ENCODE measurements at regions not wholly inside any gene's neighbourhood (a gene's known extent, or its start where the extent isn't known, plus 50 kb on each side); places are given as distances from the start of the nearest gene placed in this dataset.

DNA sequence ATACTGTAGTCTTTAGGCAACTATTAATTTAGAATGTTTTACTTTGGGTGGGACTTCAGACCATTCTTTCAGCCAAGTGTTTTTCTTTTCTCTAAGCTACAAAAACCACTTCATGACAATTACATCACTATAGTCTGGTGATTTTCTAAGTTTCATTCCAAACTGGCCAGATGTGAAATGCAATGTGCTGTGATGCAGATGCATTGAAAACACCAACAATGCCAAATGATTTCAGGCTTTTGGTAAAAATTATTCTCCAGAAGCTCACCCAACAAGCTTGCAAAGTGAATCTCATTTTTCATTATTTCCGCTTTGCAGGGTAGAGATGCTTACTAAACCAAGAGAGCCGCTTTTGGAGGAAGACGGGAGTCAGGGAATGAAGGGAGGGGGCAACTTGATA, 118.4 kb upstream of the ANK3 start:
- Mint-ChIP-seq H3K36me3 (ENCODE audit: low read depth) (no peaks in the 10 kb centered on the region), H3K27me3 (no peaks in the 10 kb centered on the region), H3K4me1 (peaks cover under 1% of the 10 kb centered on the region), H3K27ac (no peak overlapping the region), H3K9me3 (no peaks in the 10 kb centered on the region), H3K4me3 (no peak overlapping the region)
- POLR2A ChIA-PET = no interaction called here
- no peak for DNase-seq
- CTCF ChIA-PET = no interaction called here

DNA sequence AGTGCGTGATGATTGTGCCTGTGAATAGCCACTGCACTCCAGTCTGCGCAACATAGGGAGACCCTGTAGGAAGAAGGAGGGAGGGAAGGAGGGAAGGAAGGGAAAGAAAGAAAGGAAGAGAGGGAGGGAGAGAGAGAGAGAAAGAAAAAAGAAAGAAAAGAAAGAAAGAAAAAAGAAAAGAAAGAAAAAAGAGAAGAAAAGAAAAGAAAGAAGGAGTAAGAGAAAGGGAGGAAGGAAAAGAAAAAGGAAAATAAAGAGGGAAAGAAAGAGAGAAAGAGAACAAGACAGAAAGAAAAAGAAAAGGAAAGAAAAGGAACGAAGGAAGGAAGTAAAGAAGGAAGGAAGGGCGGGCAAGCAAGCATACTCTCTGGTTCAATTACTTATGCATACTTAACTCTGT, 112.9 kb upstream of the ANK3 start:
- no peaks in the 10 kb centered on the region for H3K27me3 Mint-ChIP-seq
- CTCF ChIA-PET = no interaction called here
- H3K4me3 Mint-ChIP-seq = no peak overlapping the region
- POLR2A ChIA-PET = no interaction called here
- no peaks in the 10 kb centered on the region for H3K9me3 Mint-ChIP-seq
- no peaks in the 10 kb centered on the region for H3K4me1 Mint-ChIP-seq
- no peak overlapping the region for H3K27ac Mint-ChIP-seq
- no peak for DNase-seq
- H3K36me3 Mint-ChIP-seq (ENCODE audit: low read depth) = no peaks in the 10 kb centered on the region

DNA sequence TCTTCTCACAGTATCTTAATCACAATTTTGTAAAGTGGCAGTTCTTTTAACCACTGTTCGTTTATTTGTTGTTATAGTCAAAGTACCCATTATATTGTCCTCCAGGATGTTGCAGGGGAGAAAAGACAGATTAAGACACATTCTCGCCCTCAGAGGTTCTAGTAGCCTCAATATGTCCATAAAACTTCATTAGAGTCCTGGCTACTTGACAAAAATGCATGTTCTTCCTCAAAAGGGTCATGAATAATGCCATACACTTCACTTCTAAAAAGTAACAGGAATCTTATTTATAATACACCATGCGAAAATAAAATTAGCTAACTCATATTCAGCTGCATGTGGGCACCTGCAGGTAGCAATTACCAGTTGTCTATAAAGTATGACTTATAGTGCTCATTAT, 109.3 kb upstream of the ANK3 start:
- H3K27ac Mint-ChIP-seq = no peak overlapping the region
- no peak for DNase-seq
- ChIA-PET POLR2A (no interaction called here), CTCF (no interaction called here)
- H3K36me3 Mint-ChIP-seq (ENCODE audit: low read depth) = no peaks in the 10 kb centered on the region
- H3K4me3 Mint-ChIP-seq = no peak overlapping the region
- no peaks in the 10 kb centered on the region for H3K4me1 Mint-ChIP-seq
- H3K9me3 Mint-ChIP-seq = no peaks in the 10 kb centered on the region
- H3K27me3 Mint-ChIP-seq = no peaks in the 10 kb centered on the region

DNA sequence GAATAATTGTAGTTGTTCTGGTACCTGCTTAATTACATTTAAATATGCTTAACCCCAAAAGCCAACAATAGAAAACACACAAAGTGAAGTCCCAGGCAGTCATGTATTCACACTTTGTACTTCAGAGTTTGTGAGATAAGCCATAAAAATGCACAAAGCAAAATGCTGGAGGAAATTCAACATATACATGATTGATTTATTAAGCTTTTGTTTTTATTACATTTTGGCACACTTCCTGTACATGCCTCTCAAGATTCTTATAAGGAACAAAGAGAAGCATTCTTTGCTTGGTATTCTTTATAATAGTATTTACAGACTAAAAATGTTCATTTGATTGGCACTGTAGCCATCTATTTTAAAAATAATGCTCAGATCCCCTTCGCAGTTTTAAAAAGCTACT, 107.7 kb upstream of the ANK3 start:
- no peak overlapping the region for H3K27ac Mint-ChIP-seq
- no peaks in the 10 kb centered on the region for H3K9me3 Mint-ChIP-seq
- ChIA-PET CTCF (no interaction called here), POLR2A (no interaction called here)
- no peaks in the 10 kb centered on the region for H3K36me3 Mint-ChIP-seq (ENCODE audit: low read depth)
- no peaks in the 10 kb centered on the region for H3K27me3 Mint-ChIP-seq
- H3K4me1 Mint-ChIP-seq = no peaks in the 10 kb centered on the region
- no peak for DNase-seq
- no peak overlapping the region for H3K4me3 Mint-ChIP-seq

DNA sequence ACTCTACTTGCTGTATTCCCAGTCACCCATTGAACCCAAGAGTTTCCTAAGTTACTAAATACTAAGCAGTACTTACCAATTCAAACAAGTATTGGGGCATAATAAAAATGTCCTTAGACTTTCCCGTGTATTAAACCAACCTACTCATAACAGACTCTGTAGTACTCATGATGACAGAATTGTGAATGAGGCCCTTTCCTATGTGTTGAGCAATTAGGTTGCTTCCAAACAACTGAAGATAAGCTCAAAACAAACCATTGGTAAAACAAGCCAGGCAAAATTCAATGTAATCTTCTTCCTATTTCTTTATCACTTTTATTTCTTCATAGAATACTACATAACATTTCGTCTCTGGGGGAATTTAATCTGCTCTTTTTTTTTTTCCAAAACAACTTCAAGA, 106.5 kb upstream of the ANK3 start:
- DNase-seq = no peak
- POLR2A ChIA-PET = no interaction called here
- no peak overlapping the region for H3K4me3 Mint-ChIP-seq

DNA sequence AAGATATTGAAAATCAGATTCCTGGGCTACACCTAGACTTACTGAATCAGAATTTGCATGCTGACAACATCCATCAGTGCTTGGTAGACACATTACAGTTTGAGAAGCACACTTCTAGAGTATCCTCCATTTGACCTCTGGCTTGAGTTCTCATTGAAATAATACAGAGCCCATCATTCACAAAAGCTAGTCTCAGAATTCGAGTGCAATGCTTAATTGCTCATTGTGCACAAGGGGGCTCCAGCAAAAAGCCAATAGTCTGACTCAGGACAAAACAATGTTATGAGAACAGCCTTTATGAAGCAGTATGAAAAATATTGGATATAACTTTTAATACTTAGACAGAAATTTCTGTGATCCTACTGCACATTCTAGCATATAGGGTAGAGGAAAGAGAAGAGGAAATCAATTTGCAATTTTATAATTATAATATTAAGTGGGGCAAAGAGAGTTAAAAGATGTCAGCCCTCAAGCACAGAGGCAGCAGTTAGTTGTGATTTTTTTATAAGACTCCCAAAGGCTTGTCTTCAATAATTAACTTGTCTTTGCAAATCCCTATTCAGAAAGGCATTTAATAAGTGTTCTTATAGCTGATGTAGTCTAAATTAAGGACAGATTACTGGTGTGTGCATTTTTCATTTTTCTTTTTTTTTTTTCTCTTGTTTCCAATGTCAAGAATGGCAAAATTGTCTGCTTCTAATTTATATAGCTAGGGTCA, 105.8 kb upstream of the ANK3 start:
- no peak overlapping the region for H3K27ac Mint-ChIP-seq
- no peaks in the 10 kb centered on the region for H3K27me3 Mint-ChIP-seq
- peaks cover 2% of the 10 kb centered on the region for H3K4me1 Mint-ChIP-seq
- CTCF ChIA-PET = interaction anchor here (1.0 kb wide), 1 partner anchor 15 kb away, joined by 3 read pairs; no protein-coding TSS in a partner anchor
- H3K4me3 Mint-ChIP-seq = no peak overlapping the region
- no peak for DNase-seq
- H3K9me3 Mint-ChIP-seq = no peaks in the 10 kb centered on the region
- POLR2A ChIA-PET = no interaction called here
- H3K36me3 Mint-ChIP-seq (ENCODE audit: low read depth) = no peaks in the 10 kb centered on the region

More for the DNA sequence above, 106.5 kb upstream of the ANK3 start:
- H3K27ac Mint-ChIP-seq = no peak overlapping the region
- H3K27me3 Mint-ChIP-seq = no peaks in the 10 kb centered on the region
- no peaks in the 10 kb centered on the region for H3K4me1 Mint-ChIP-seq
- H3K36me3 Mint-ChIP-seq (ENCODE audit: low read depth) = no peaks in the 10 kb centered on the region
- no peaks in the 10 kb centered on the region for H3K9me3 Mint-ChIP-seq
- CTCF ChIA-PET = interaction anchor here (0.7 to 1.0 kb wide), 3 partner anchors 10 to 119 kb away, joined by 3 to 4 read pairs (median 3); no protein-coding TSS in a partner anchor

DNA sequence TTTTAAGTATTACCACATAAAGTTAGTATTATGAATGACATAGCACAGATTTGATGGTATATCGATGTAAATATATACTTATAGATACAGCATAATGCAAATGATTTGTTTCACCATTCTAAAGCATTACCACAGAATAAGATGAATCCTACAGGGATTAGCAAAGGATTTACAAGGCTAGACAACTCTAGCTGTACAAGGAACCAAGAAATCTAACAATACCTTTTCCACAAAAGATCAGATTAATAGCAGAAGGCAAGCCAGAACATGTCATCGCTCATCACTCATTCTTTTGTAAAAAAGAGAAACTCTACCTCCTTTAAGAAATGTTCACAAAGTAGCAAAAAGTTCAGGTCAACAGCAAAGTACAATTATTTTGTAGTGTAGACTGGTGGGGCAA, 105.1 kb upstream of the ANK3 start:
- POLR2A ChIA-PET = no interaction called here
- CTCF ChIA-PET = no interaction called here

DNA sequence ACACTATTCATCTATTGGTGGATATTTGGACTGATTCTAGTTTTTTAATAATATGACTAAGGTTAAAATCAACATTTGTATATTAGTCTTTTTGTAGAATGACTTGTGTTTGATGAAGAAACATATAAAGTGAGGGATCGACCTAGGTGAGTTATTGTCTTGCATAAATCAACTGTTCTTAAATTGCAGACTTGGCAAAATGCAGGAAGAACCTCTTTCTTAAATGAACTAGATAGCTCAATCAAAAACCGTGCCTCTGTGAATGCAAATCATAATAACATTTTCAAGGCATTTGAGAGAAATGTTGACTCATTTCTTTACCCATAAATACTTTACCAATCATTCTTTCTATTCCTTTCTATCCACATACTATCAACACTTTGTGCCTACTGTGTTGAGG, 101.5 kb upstream of the ANK3 start:
- H3K27me3 Mint-ChIP-seq = no peaks in the 10 kb centered on the region
- no peaks in the 10 kb centered on the region for H3K9me3 Mint-ChIP-seq
- no peak overlapping the region for H3K4me3 Mint-ChIP-seq
- H3K27ac Mint-ChIP-seq = no peak overlapping the region
- peaks cover 9% of the 10 kb centered on the region for H3K4me1 Mint-ChIP-seq
- ChIA-PET CTCF (no interaction called here), POLR2A (no interaction called here)
- no peaks in the 10 kb centered on the region for H3K36me3 Mint-ChIP-seq (ENCODE audit: low read depth)
- no peak for DNase-seq

More for the DNA sequence above, 105.1 kb upstream of the ANK3 start:
- Mint-ChIP-seq H3K36me3 (ENCODE audit: low read depth) (no peaks in the 10 kb centered on the region), H3K27ac (no peak overlapping the region), H3K4me3 (no peak overlapping the region), H3K27me3 (no peaks in the 10 kb centered on the region), H3K4me1 (peaks cover 7% of the 10 kb centered on the region), H3K9me3 (no peaks in the 10 kb centered on the region)
- DNase-seq = no peak

DNA sequence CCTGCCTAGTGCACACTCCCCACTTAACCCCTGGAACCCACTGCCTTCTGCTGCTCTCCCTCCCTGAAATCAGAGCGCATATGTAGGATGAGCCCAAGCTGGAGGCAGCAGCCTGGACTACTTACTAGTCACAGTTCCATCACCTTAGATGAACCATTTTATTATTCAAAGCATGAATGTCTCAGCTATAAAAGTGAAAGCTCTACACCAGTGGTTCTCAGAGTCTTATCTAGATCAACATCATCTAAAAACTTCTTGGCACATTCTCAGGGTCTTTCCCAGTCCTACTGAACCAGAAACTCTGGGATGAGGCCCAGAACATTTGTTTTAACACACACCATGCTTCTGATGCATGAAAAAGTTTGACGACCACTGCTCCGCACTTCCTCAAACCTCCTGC, 100.3 kb upstream of the ANK3 start:
- Mint-ChIP-seq H3K27ac (no peak overlapping the region), H3K9me3 (no peaks in the 10 kb centered on the region), H3K4me1 (peaks cover 9% of the 10 kb centered on the region), H3K27me3 (no peaks in the 10 kb centered on the region), H3K4me3 (no peak overlapping the region), H3K36me3 (ENCODE audit: low read depth) (no peaks in the 10 kb centered on the region)
- ChIA-PET POLR2A (no interaction called here), CTCF (no interaction called here)
- no peak for DNase-seq

DNA sequence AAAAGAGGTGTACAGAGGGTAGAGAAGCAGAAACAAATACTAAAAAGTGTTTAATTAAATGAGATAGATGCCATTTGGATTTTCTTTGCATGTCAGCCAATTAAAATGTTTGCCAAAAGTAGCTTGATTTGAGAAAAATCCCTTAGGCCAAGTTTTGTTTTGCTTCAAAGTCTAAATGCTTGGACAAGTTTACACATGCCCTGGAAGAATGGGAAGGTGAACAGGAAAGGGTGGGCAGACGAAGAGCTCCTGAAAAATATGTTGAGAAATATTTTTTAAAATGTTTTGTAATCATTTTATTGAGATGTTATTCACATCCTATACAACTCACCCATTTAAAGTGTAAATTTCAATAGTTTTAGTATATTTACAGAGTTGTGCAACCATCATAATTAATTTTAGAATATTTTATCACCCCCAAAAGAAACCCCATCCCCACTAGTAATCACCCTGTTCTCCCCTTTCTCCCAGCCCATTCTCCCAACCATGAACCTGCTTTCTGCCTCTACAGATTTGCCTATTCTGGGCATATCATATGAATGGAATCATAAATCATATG, 98.5 kb upstream of the ANK3 start:
- POLR2A ChIA-PET = no interaction called here
- H3K4me1 Mint-ChIP-seq = peaks cover 9% of the 10 kb centered on the region
- H3K36me3 Mint-ChIP-seq (ENCODE audit: low read depth) = no peaks in the 10 kb centered on the region
- H3K4me3 Mint-ChIP-seq = no peak overlapping the region
- H3K27me3 Mint-ChIP-seq = no peaks in the 10 kb centered on the region
- no peaks in the 10 kb centered on the region for H3K9me3 Mint-ChIP-seq
- CTCF ChIA-PET = no interaction called here
- no peak overlapping the region for H3K27ac Mint-ChIP-seq
- no peak for DNase-seq

DNA sequence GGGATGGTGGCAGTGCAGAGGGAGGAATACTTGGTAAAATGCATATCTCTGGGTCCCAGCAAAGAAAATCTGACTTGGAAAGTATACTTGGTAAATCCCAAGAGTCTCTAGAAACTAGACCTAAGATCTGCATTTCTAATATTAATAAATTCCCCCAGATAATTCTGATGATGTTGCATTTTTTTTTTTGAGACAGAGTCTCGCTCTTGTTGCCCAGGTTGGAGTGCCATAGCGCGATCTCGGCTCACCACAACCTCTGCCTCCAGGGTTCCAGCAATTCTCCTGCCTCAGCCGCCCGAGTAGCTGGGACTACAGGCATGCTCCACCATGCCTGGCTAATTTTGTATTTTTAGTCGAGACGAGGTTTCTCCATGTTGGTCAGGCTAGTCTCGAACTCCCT, 97.9 kb upstream of the ANK3 start:
- no peak overlapping the region for H3K4me3 Mint-ChIP-seq
- POLR2A ChIA-PET = no interaction called here
- H3K27me3 Mint-ChIP-seq = no peaks in the 10 kb centered on the region
- CTCF ChIA-PET = no interaction called here
- no peaks in the 10 kb centered on the region for H3K36me3 Mint-ChIP-seq (ENCODE audit: low read depth)
- no peaks in the 10 kb centered on the region for H3K9me3 Mint-ChIP-seq
- H3K4me1 Mint-ChIP-seq = peaks cover 9% of the 10 kb centered on the region
- no peak for DNase-seq
- no peak overlapping the region for H3K27ac Mint-ChIP-seq

DNA sequence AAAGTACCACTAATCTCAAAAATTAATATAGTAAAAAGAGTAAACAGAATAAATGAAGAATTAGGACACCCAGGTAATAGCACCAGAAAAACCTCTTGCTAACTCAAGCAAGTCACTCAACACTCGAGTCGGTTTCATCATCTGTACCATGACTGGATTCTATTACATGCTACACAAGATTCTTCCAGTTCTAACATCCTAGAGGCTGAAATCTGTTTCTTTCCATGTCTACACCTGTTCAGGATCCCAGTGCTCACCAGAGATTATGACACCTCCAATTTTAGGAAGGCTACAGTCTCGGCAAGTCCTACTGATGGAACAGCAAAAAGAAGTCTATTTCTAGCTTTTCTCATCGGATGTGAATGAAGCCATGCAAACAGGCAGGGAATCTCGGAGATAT, 95.3 kb upstream of the ANK3 start:
- no peaks in the 10 kb centered on the region for H3K27me3 Mint-ChIP-seq
- DNase-seq = no peak
- POLR2A ChIA-PET = no interaction called here

DNA sequence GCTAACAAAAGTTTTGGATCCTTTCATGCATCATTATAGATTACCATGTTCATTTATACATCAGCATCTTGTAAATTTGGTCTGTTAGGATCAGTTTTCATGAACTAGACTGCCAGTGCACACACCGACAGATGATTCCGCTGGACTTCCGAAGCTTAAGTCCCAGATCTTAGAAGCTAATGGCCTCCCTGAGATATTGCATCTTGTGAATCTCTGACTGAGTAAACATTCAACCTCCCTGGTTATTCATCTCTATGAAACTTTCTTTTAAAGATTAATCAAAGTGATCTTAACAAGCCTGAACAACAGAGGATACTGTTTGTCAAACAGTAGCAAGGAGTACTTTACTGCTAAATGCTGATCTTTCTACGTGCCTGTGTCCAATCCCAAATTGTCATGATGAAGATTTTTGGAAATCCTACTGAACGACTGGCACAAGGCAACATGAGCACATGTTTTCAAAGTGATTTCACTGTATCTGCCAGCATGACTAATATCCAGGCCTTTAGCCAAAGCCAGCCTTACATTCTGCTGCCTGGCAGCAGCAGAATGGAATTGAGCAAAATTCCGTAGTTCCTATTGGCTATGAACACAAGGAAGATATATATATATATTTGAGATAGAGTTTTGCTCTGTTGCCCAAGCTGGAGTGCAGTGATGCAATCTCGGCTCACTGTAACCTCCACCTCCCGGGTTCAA, 91.3 kb upstream of the ANK3 start:
- DNase-seq = no peak
- no peak overlapping the region for H3K4me3 Mint-ChIP-seq
- POLR2A ChIA-PET = no interaction called here
- H3K36me3 Mint-ChIP-seq (ENCODE audit: low read depth) = no peaks in the 10 kb centered on the region
- CTCF ChIA-PET = no interaction called here
- H3K27me3 Mint-ChIP-seq = no peaks in the 10 kb centered on the region
- no peak overlapping the region for H3K27ac Mint-ChIP-seq
- H3K9me3 Mint-ChIP-seq = no peaks in the 10 kb centered on the region
- H3K4me1 Mint-ChIP-seq = peaks cover 6% of the 10 kb centered on the region

More for the DNA sequence above, 95.3 kb upstream of the ANK3 start:
- H3K4me1 Mint-ChIP-seq = peaks cover 5% of the 10 kb centered on the region
- H3K27ac Mint-ChIP-seq = no peak overlapping the region
- no peak overlapping the region for H3K4me3 Mint-ChIP-seq
- H3K36me3 Mint-ChIP-seq (ENCODE audit: low read depth) = no peaks in the 10 kb centered on the region
- CTCF ChIA-PET = no interaction called here
- H3K9me3 Mint-ChIP-seq = no peaks in the 10 kb centered on the region
